GM21529 (cell line): ENCODE measurements at regions not wholly inside any gene's neighbourhood (a gene's known extent, or its start where the extent isn't known, plus 50 kb on each side); places are given as distances from the start of the nearest gene placed in this dataset.

Experiments
- ATAC-seq: cut with Tn5 transposase; IDR thresholded peaks from one replicate; pipeline ENCODE4 v1.9.1; 2021; ENCODE audit not compliant: unreplicated experiment

GRCh38 chr21:35360870-35361570 is 311.9 kb upstream of the RUNX1 start:
- ATAC-seq = no peak

- no peak for ATAC-seq
Measured at GRCh38 chr21:35359076-35359475, 310.0 kb upstream of the RUNX1 start.

- no peak for ATAC-seq
Measured at GRCh38 chr21:35358008-35358407, 308.9 kb upstream of the RUNX1 start.

- ATAC-seq = no peak
Measured at GRCh38 chr21:35357041-35357780, 308.1 kb upstream of the RUNX1 start.

- no peak for ATAC-seq
Measured at GRCh38 chr21:35354078-35354477, 305.0 kb upstream of the RUNX1 start.

GRCh38 chr21:35352793-35353192 is 303.7 kb upstream of the RUNX1 start:
- no peak for ATAC-seq

- ATAC-seq = no peak
Measured at GRCh38 chr21:35352066-35352770, 303.1 kb upstream of the RUNX1 start.

- ATAC-seq = no peak
Measured at GRCh38 chr21:35351434-35351833, 302.3 kb upstream of the RUNX1 start.

GRCh38 chr21:35350965-35351364 is 301.9 kb upstream of the RUNX1 start:
- no peak for ATAC-seq

GRCh38 chr21:35349376-35350080 is 300.4 kb upstream of the RUNX1 start:
- ATAC-seq = no peak

GRCh38 chr21:35348686-35349085 is 299.6 kb upstream of the RUNX1 start:
- no peak for ATAC-seq

GRCh38 chr21:35346697-35347096 is 297.6 kb upstream of the RUNX1 start:
- ATAC-seq = no peak

- no peak for ATAC-seq
Measured at GRCh38 chr21:35345954-35346353, 296.9 kb upstream of the RUNX1 start.

- no peak for ATAC-seq
Measured at GRCh38 chr21:35344582-35344981, 295.5 kb upstream of the RUNX1 start.

GRCh38 chr21:35343046-35343819 is 294.1 kb upstream of the RUNX1 start:
- ATAC-seq = no peak

- ATAC-seq = peak; percentile 70
Measured at GRCh38 chr21:35342440-35342839, 293.3 kb upstream of the RUNX1 start.

GRCh38 chr21:35340273-35340672 is 291.2 kb upstream of the RUNX1 start:
- no peak for ATAC-seq

GRCh38 chr21:35338881-35339632 is 290.0 kb upstream of the RUNX1 start:
- ATAC-seq = no peak

- no peak for ATAC-seq
Measured at GRCh38 chr21:35338281-35338680, 289.2 kb upstream of the RUNX1 start.

- ATAC-seq = no peak
Measured at GRCh38 chr21:35337573-35337972, 288.5 kb upstream of the RUNX1 start.
